Smooth muscle cell (in vitro differentiated cells): ENCODE measurements at regions not wholly inside any gene's neighbourhood (a gene's known extent, or its start where the extent isn't known, plus 50 kb on each side); places are given as distances from the start of the nearest gene placed in this dataset.

Source experiments
- DNase-seq: peaks from one replicate; lab custom pipeline; 2025; ENCODE audit not compliant: unreplicated experiment; lab: John Stamatoyannopoulos, UW
- H2AFZ ChIP-seq: fragments of 200-600 bp; sonication (generic); 2 replicates; pipeline ENCODE4 v1.6.0; 2016; ENCODE audit warnings: antibody characterized with exemption, low read depth, mild to moderate bottlenecking
- H3F3A ChIP-seq: fragments of 200-600 bp; sonication (generic); 2 replicates; pipeline ENCODE4 v1.6.0; 2017; ENCODE audit warnings: antibody characterized with exemption, low read depth
- H3K27ac ChIP-seq: fragments of 200-600 bp; sonication (generic); 2 replicates; pipeline ENCODE4 v1.5.1; 2016; ENCODE audit warnings: low read depth, mild to moderate bottlenecking
- H3K27me3 ChIP-seq: fragments of 200-600 bp; sonication (generic); 2 replicates; pipeline ENCODE4 v1.6.1; 2016; ENCODE audit warnings: low read depth, mild to moderate bottlenecking
- H3K36me3 ChIP-seq: fragments of 200-600 bp; sonication (generic); 2 replicates; pipeline ENCODE4 v1.5.1; 2016; ENCODE audit warnings: low read depth
- H3K4me1 ChIP-seq: fragments of 200-600 bp; sonication (generic); 2 replicates; pipeline ENCODE4 v1.5.1; 2016; ENCODE audit warnings: low read depth
- H3K4me2 ChIP-seq: fragments of 200-600 bp; sonication (generic); 2 replicates; pipeline ENCODE4 v1.6.0; 2016; ENCODE audit warnings: mild to moderate bottlenecking
- H3K4me3 ChIP-seq: fragments of 200-600 bp; sonication (generic); 2 replicates; pipeline ENCODE4 v1.5.1; 2016; ENCODE audit warnings: mild to moderate bottlenecking
- H3K79me2 ChIP-seq: fragments of 200-600 bp; sonication (generic); 2 replicates; pipeline ENCODE4 v1.6.0; 2016; ENCODE audit warnings: low read depth, mild to moderate bottlenecking
- H3K9ac ChIP-seq: fragments of 200-600 bp; sonication (generic); 2 replicates; pipeline ENCODE4 v1.6.0; 2016; ENCODE audit warnings: low read depth
- H3K9me3 ChIP-seq: fragments of 200-600 bp; sonication (generic); replicated peaks from 2 replicates; pipeline ENCODE4 v1.5.1; 2016; ENCODE audit warnings: low read depth
- H4K20me1 ChIP-seq: fragments of 200-600 bp; sonication (generic); 2 replicates; pipeline ENCODE4 v1.6.0; 2016; ENCODE audit warnings: low read depth
- CTCF ChIP-seq: fragments of 200-600 bp; sonication (generic); IDR thresholded peaks from 2 replicates; pipeline ENCODE4 v1.5.1; 2017; ENCODE audit warnings: borderline replicate concordance, mild to moderate bottlenecking, antibody characterized with exemption; ENCODE audit not compliant: insufficient read depth, poor library complexity, severe bottlenecking
- WGBS: methylation state at CpG from one replicate; pipeline ENCODE4 v1.1.7; 2016; ENCODE audit warnings: low lambda C conversion rate; 5-methylcytosine and 5-hydroxymethylcytosine counted together

GRCh38 chr5:57785946-57786345, 303.3 kb upstream of the ACTBL2 start:
- WGBS, result 94% methylated on average over 2 of the region's 2 CpGs
- no peak for DNase-seq
- Histone ChIP-seq H3K36me3 (no peaks in the 10 kb centered on the region), H3K79me2 (no peaks in the 10 kb centered on the region), H3K4me1 (no peaks in the 10 kb centered on the region), H3F3A (no peaks in the 10 kb centered on the region), H2AFZ (no peak overlapping the region), H4K20me1 (no peaks in the 10 kb centered on the region), H3K27me3 (no peaks in the 10 kb centered on the region), H3K4me3 (no peak overlapping the region), H3K4me2 (no peak overlapping the region), H3K9me3 (no peaks in the 10 kb centered on the region), H3K27ac (no peak overlapping the region), H3K9ac (no peak overlapping the region)
- no peak for TF ChIP-seq CTCF

GRCh38 chr5:57784121-57784520, 301.5 kb upstream of the ACTBL2 start:
- H3K27ac ChIP-seq, result peak overlapping the region; percentile 15
- DNase-seq, result no peak
- H3K9ac ChIP-seq, result no peak overlapping the region
- no peaks in the 10 kb centered on the region for H3K27me3 ChIP-seq
- 44% methylated on average over 3 of the region's 3 CpGs for WGBS
- no peak overlapping the region for H3K4me3 ChIP-seq
- H4K20me1 ChIP-seq, result no peaks in the 10 kb centered on the region
- H3K9me3 ChIP-seq, result no peaks in the 10 kb centered on the region
- H3K4me1 ChIP-seq, result no peaks in the 10 kb centered on the region
- H3F3A ChIP-seq, result no peaks in the 10 kb centered on the region
- H3K36me3 ChIP-seq, result no peaks in the 10 kb centered on the region
- no peak for TF ChIP-seq CTCF
- H2AFZ ChIP-seq, result peak overlapping the region; percentile 10
- no peaks in the 10 kb centered on the region for H3K79me2 ChIP-seq
- H3K4me2 ChIP-seq, result peak overlapping the region; percentile 63

GRCh38 chr5:57783693-57784092, 301.1 kb upstream of the ACTBL2 start:
- Histone ChIP-seq H3F3A (no peaks in the 10 kb centered on the region), H3K79me2 (no peaks in the 10 kb centered on the region), H3K27me3 (no peaks in the 10 kb centered on the region), H3K4me3 (no peak overlapping the region), H4K20me1 (no peaks in the 10 kb centered on the region), H3K4me1 (no peaks in the 10 kb centered on the region), H3K36me3 (no peaks in the 10 kb centered on the region), H3K4me2 (peak overlapping the region; percentile 63), H3K9ac (no peak overlapping the region), H2AFZ (no peak overlapping the region), H3K9me3 (no peaks in the 10 kb centered on the region), H3K27ac (peak overlapping the region; percentile 15)
- no peak for DNase-seq
- 88% methylated on average over 2 of the region's 2 CpGs for WGBS
- no peak for TF ChIP-seq CTCF

- Histone ChIP-seq H3K27ac (no peak overlapping the region), H3K36me3 (no peaks in the 10 kb centered on the region), H3K27me3 (no peaks in the 10 kb centered on the region), H3K9ac (no peak overlapping the region), H3K4me1 (peaks cover 11% of the 10 kb centered on the region), H3K9me3 (no peaks in the 10 kb centered on the region), H3K79me2 (no peaks in the 10 kb centered on the region), H3K4me3 (no peak overlapping the region), H4K20me1 (no peaks in the 10 kb centered on the region), H2AFZ (no peak overlapping the region), H3K4me2 (no peak overlapping the region), H3F3A (peaks cover 18% of the 10 kb centered on the region)
- WGBS, result 81% methylated on average over 5 of the region's 5 CpGs
- no peak for TF ChIP-seq CTCF
- DNase-seq, result no peak
These were observed 298.3 kb upstream of the ACTBL2 start for GRCh38 chr5:57780961-57781325.
